ENCODE measurements at regions not wholly inside any gene's neighbourhood (a gene's known extent, or its start where the extent isn't known, plus 50 kb on each side); places are given as distances from the start of the nearest gene placed in this dataset.

- TF ChIP-seq, protein P1, sequence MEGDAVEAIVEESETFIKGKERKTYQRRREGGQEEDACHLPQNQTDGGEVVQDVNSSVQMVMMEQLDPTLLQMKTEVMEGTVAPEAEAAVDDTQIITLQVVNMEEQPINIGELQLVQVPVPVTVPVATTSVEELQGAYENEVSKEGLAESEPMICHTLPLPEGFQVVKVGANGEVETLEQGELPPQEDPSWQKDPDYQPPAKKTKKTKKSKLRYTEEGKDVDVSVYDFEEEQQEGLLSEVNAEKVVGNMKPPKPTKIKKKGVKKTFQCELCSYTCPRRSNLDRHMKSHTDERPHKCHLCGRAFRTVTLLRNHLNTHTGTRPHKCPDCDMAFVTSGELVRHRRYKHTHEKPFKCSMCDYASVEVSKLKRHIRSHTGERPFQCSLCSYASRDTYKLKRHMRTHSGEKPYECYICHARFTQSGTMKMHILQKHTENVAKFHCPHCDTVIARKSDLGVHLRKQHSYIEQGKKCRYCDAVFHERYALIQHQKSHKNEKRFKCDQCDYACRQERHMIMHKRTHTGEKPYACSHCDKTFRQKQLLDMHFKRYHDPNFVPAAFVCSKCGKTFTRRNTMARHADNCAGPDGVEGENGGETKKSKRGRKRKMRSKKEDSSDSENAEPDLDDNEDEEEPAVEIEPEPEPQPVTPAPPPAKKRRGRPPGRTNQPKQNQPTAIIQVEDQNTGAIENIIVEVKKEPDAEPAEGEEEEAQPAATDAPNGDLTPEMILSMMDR (conservative IDR thresholded peaks at IDR 0.05), result no peak
- TF ChIP-seq ZFX (IDR thresholded peaks at IDR 0.05), result no peak
Measured at GRCh38 chr18:10312326-10313015, 142.0 kb upstream of the APCDD1 start.
